SK-N-MC (cell line): ENCODE measurements at regions not wholly inside any gene's neighbourhood (a gene's known extent, or its start where the extent isn't known, plus 50 kb on each side); places are given as distances from the start of the nearest gene placed in this dataset.

Experiments used
- DNase-seq: peaks from one replicate; pipeline ENCODE4 v3.0.0-alpha.2; 2011; ENCODE audit warnings: low read depth, low spot score
- H3K27ac ChIP-seq: fragments of 200-600 bp; sonication (generic); 2 replicates; pipeline ENCODE4 v1.5.1; 2016; ENCODE audit warnings: mixed run types
- H3K36me3 ChIP-seq: fragments of 200-600 bp; sonication (generic); 2 replicates; pipeline ENCODE4 v1.6.1; 2017; ENCODE audit warnings: antibody characterized with exemption, low read length, mixed read lengths; ENCODE audit not compliant: insufficient read depth
- H3K4me3 ChIP-seq: fragments of 200-600 bp; sonication (generic); 2 replicates; pipeline ENCODE4 v1.5.1; 2016
- H3K9ac ChIP-seq: fragments of 200-600 bp; sonication (generic); 2 replicates; pipeline ENCODE4 v1.8.0; 2017; ENCODE audit warnings: mixed run types, mixed read lengths; ENCODE audit not compliant: insufficient read length
- H3K9me3 ChIP-seq: fragments of 200-600 bp; sonication (generic); 2 replicates; pipeline ENCODE4 v1.6.1; 2017; ENCODE audit warnings: low read depth, mild to moderate bottlenecking, antibody characterized with exemption, low read length, moderate library complexity, mixed read lengths
- EZH2 ChIP-seq: fragments of 200-600 bp; sonication (generic); IDR thresholded peaks from one replicate; pipeline ENCODE4 v1.6.1; 2017; ENCODE audit warnings: antibody characterized with exemption
- FOXP2 ChIP-seq: optimal IDR thresholded peaks from 2 replicates; pipeline ENCODE3; 2011; ENCODE audit warnings: mild to moderate bottlenecking, moderate library complexity; ENCODE audit not compliant: insufficient read depth; ENCODE audit errors: extremely low read length, control extremely low read depth
- POLR2AphosphoS5 ChIP-seq: IDR thresholded peaks from 2 replicates; pipeline ENCODE4 v1.6.1; 2012; ENCODE audit warnings: mild to moderate bottlenecking, low read depth, low read length, borderline replicate concordance

DNA sequence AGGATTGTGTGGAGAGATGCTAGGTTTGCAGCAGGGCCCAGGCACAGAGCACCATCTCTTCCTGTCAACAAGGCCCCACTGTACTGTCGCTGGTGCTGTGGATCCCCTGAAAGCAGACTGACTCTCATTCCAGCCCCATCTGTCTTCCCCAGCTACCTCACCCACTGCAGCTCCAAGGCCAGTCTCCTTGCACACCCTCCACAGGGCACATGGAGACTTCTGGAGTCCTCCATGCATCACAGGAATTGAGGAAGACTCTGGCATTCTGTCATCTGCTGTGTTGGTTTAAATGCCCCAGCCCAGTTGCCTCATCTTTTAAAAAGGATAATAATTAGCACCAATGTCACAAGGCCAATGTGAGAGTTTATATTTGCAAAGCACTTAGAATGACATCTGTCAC lies 301.2 kb downstream of the RPLP1 start:
- no peak overlapping the region for H3K4me3 ChIP-seq
- H3K27ac ChIP-seq: no peak overlapping the region
- H3K9me3 ChIP-seq: no peaks in the 10 kb centered on the region
- H3K9ac ChIP-seq: no peak overlapping the region
- TF ChIP-seq POLR2AphosphoS5 (no peak), FOXP2 (no peak), EZH2 (no peak)
- H3K36me3 ChIP-seq: no peaks in the 10 kb centered on the region
- DNase-seq: no peak

DNA sequence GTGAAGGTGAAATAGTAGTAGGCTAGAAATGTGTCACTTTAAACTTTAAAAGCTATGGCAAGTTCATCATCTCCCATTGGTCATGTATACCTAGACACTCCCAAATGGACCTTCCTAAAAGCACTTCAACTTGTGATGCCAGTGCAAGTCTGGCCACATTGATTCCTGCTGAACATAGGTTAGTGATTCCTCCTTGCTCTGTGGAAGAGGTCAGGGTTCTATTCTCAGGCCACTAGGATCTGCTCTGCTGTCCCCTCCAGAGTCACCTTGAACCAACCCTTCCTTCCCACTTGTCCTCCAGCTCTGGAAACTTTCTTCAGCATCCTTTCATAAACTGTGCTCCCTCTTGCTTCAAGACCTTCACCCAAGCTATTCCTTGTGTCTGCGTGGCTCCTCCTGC lies 301.7 kb downstream of the RPLP1 start:
- TF ChIP-seq EZH2: no peak
- no peak for TF ChIP-seq POLR2AphosphoS5
- TF ChIP-seq FOXP2: no peak
- DNase-seq: no peak
- Histone ChIP-seq H3K27ac (no peak overlapping the region), H3K9me3 (no peaks in the 10 kb centered on the region), H3K36me3 (no peaks in the 10 kb centered on the region), H3K4me3 (no peak overlapping the region), H3K9ac (no peak overlapping the region)

DNA sequence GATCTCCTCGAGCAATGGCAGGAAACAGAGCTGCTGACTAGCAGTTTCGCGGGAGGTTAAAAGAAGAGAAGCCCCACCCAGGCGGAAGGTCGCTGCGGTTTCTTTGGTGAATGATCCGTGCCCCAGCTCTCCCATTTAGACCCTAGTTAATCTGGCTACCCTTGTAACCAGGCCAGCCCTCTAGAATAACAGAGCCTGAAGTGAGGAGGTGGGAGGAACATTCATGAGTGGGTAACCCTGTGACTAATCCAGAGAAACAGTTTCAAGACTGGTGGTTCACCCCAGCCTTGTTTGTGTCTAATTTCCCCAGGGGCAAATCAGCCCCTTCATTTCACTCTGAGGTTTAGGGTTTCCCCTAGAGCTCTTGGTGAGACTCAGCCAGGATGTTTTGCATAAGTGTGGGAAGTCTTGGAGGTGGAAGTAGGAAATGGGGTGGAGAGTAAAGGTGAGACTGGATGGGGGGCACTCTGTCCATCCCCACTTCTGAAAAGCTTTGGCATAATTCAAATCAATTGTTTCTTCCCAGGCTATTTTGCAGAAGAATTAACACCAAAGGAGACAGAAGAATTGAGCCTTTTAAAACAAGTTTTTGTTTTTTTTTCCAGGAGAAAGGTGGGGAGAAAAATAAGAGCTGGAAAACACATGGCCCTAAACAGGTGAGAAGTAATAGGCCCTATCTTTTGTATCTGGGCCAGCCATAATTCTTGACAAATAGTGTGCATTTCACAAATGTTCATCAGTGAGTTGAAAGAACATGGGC lies 303.1 kb downstream of the RPLP1 start:
- H3K9me3 ChIP-seq: no peaks in the 10 kb centered on the region
- H3K9ac ChIP-seq: no peak overlapping the region
- H3K4me3 ChIP-seq: peak overlapping the region; percentile 41; the same call in 1 of the 2 replicates
- H3K36me3 ChIP-seq: no peaks in the 10 kb centered on the region
- no peak for TF ChIP-seq POLR2AphosphoS5
- no peak for TF ChIP-seq FOXP2
- no peak for TF ChIP-seq EZH2
- H3K27ac ChIP-seq: no peak overlapping the region
- DNase-seq: no peak

DNA sequence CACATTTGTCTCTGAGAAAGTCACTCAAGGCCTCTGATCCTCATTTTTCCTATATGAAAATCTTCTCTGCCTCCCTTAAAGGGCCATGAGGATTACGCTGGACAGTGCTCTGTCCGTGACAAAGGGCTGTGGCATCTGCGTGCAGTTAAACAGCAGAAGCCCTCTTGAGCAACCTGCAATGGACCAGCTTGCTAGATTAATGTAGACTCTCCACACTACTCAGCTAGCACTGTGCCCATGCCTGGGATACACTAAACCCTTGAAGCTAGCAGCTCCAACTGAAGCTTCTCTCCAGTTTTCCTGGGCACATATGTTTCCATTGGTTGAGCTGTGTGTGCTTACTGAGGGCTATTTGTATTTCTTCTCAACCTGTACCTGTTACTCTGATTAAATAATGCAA lies 303.8 kb downstream of the RPLP1 start:
- DNase-seq: no peak
- TF ChIP-seq EZH2 (no peak), POLR2AphosphoS5 (no peak), FOXP2 (no peak)
- H3K9ac ChIP-seq: no peak overlapping the region
- no peaks in the 10 kb centered on the region for H3K36me3 ChIP-seq
- no peak overlapping the region for H3K4me3 ChIP-seq
- H3K27ac ChIP-seq: no peak overlapping the region
- H3K9me3 ChIP-seq: no peaks in the 10 kb centered on the region

DNA sequence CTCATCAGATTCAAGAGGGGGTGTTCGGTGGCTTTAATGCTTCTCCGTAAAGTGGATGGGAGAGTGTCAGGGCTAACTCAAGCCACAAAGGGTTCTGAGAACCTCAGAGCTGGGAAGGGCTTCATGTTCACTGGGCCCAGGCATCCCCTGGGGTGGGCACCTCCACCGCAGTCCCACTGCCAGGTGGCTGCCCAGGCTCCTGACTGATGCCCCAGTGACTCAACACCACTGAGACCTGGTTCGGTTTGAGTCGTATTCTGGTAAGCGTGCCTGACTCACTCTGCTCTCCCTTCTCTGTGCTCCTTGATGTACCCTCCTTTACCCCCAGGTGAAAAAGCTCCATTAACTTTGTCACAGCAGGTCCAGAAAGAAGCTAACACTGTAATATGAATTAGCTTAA lies 304.6 kb downstream of the RPLP1 start:
- H3K4me3 ChIP-seq: no peak overlapping the region
- H3K27ac ChIP-seq: no peak overlapping the region
- DNase-seq: no peak
- no peaks in the 10 kb centered on the region for H3K36me3 ChIP-seq
- H3K9me3 ChIP-seq: no peaks in the 10 kb centered on the region
- TF ChIP-seq POLR2AphosphoS5 (no peak), FOXP2 (no peak), EZH2 (no peak)
- H3K9ac ChIP-seq: no peak overlapping the region

DNA sequence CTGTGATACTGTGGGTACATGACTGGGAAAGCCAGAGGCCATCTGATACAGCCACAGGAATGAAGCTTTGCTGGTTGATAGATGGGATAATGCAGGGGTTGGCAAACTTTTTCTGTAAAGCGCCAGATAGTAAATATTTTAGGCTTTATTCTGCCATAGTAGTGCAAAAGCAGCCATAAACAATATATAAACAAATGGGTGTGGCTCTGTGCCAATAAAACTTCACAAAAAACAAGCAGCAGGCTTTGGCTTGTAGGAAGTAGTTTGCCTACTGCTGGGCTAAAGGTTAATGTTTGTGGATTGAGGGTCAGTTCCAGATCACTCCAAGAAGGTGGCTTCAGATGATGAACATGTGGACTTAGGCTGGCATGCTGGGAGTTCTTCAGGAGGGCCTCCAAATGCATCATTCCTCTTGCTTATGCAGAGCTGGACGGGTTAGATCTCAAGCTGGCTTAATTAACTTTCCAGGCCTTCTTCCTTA lies 305.7 kb downstream of the RPLP1 start:
- Histone ChIP-seq H3K9ac (no peak overlapping the region), H3K27ac (no peak overlapping the region), H3K4me3 (no peak overlapping the region), H3K9me3 (no peaks in the 10 kb centered on the region), H3K36me3 (no peaks in the 10 kb centered on the region)
- TF ChIP-seq EZH2 (no peak), POLR2AphosphoS5 (no peak), FOXP2 (no peak)
- no peak for DNase-seq

DNA sequence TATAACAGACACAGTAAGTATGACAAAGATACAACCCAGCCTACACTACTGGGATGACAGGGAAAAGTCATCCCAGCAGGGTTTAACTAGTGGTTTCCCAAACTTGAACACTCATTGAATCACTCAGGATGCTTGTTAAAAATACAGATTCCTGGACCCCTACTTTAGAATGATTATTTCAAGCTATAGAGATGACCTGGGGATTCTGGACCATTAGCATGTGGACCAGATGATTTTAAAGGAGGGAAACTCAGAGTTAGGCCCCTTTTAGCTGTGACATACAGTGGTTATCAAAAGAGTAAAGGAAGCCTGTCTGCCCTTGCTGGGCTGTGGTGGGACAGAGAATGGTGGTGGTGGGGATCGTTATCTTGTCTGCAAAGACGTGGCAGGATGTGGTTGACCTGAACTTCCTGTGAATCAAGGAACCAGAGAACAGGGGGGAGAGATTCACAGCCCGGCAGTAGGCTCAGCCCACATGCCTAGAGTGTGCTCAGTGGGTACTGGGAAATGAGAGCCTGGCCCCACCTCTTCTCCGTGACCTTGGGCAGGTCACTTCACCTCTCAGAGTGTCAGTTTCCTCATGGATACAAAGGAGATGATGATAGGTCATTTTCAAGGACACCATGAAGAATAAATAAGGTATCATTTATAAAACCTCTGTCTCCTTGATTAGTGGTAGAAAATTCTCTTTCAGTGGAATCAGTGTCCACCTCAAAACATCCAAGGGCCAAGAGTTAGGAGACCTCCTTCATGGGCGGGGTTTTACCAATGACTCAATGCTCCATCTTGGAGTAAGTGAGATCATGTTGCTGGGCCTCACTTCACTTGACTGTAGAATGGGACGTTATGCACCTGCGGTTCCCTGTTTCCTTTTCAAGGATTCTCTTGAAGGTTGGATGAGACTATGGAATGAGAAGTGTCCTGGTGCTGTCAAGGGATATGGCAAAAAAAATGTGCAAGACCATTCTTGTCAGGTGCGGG lies 306.5 kb downstream of the RPLP1 start:
- Histone ChIP-seq H3K4me3 (no peak overlapping the region), H3K9ac (no peak overlapping the region), H3K9me3 (no peaks in the 10 kb centered on the region), H3K36me3 (no peaks in the 10 kb centered on the region), H3K27ac (no peak overlapping the region)
- no peak for DNase-seq
- TF ChIP-seq POLR2AphosphoS5: no peak
- TF ChIP-seq EZH2: no peak
- no peak for TF ChIP-seq FOXP2

DNA sequence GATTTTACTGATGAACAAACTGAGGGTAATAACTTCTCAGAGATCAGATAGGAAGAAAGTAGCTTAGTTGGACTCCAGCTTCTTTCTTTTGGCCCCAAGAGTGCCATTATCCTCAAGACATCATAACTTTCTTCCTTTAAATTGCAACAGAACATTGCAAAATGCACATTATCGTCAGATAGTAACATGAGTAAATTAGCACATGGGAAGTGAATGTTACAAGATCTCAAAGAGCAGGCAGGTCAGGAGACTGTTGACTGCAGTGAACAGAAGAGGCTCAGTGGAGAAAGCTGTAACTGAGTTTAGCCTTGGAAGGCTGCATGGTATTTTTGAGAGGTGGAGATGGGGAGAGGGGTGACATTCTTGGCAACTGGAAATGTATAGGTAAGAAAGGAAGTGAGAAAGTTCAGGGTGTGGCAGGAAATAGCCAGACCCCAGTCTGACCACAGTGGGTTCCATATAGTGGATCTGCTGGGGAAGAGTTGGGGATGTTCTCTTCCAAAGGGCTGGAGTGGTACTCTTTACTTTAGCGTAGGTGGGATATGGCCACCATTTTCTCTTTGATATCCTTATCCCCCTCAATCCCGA lies 307.7 kb downstream of the RPLP1 start:
- H3K27ac ChIP-seq: no peak overlapping the region
- TF ChIP-seq EZH2 (no peak), POLR2AphosphoS5 (no peak), FOXP2 (no peak)
- no peak overlapping the region for H3K4me3 ChIP-seq
- H3K36me3 ChIP-seq: no peaks in the 10 kb centered on the region
- DNase-seq: no peak
- H3K9me3 ChIP-seq: no peaks in the 10 kb centered on the region
- no peak overlapping the region for H3K9ac ChIP-seq
